Mammary epithelial cell (primary cell): ENCODE measurements at regions not wholly inside any gene's neighbourhood (a gene's known extent, or its start where the extent isn't known, plus 50 kb on each side); places are given as distances from the start of the nearest gene placed in this dataset.
A peak's percentile ranks its signal among the peaks of the same experiment; 100 is the strongest.

Source experiments
- CTCF ChIP-seq, 2 donors: IDR thresholded peaks in 1 of 2; conservative IDR thresholded peaks in 1 of 2; 2 replicates each; pipeline ENCODE4 v1.5.1; 2011 to 2012; ENCODE audit warnings: inconsistent platforms in 2 of 2, low read length in 2 of 2, mild to moderate bottlenecking in 2 of 2, control low read depth in 1 of 2, low read depth in 1 of 2; ENCODE audit not compliant: insufficient read depth in 1 of 2; ENCODE audit errors: extremely low read depth in 1 of 2
- EZH2 ChIP-seq: IDR thresholded peaks from 2 replicates; pipeline ENCODE4 v1.6.1; 2012; ENCODE audit warnings: low read length, inconsistent platforms, borderline replicate concordance

DNA sequence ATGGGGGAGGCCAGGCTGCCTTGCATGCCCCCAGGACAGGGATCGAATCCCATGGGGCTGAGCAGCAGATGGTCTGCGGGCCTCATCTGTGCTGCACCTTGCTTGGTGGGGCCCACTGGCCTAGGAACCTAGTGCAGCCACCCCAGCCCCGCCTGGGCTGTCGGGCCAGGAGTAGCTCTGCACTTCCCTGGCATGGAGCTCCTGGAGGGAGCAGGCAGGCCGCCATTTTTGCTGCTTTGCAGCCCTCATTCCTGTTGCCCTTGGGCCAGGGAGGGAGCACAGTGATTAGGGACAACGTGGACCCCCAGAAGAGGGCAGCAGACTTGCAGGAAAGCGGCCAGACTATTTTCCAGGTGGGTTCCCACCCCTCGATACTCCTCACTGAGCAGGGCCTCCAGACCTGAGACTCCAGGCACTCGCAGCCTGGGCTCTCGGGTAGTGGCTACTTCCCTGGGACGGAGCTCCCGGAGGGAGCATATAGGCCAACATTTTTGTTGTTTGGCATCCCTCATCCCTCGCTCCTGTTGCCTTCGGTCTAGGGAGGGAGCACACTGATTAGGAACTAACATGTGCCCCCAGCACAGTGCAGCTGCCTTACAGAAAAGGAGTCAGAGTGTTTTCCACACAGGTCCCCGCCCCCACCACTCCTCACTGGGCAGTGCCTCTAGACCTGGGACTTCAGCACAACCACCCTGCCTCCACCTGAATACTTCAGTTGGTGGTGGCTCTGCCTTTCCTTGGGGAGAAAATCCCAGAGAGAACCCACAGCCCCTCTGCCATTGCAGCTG lies 99.5 kb downstream of the MAIP1 start:
- TF ChIP-seq CTCF (conservative IDR thresholded peaks at IDR 0.05 in 1 of 2, IDR thresholded peaks at IDR 0.05 in 1 of 2; ENCODE audit: extremely low read depth in 1 of 2, insufficient read depth in 1 of 2, low read depth in 1 of 2, low read length in 2 of 2), result peak in 1 of 2 donors; percentile 4
- no peak for TF ChIP-seq EZH2
